H9 (cell line): ENCODE measurements at regions not wholly inside any gene's neighbourhood (a gene's known extent, or its start where the extent isn't known, plus 50 kb on each side); places are given as distances from the start of the nearest gene placed in this dataset.

ENCODE experiments used
- DNase-seq: peaks from one replicate; pipeline ENCODE4 v3.0.0-alpha.2; 2017
- H2AFZ ChIP-seq: one replicate; pipeline ENCODE4 v1.6.1; 2013; ENCODE audit warnings: mild to moderate bottlenecking, low read length, control low read depth, moderate library complexity
- H2AK5ac ChIP-seq: 2 replicates; pipeline ENCODE4 v1.6.1; 2013; ENCODE audit warnings: low read length, control low read depth, mixed read lengths; ENCODE audit not compliant: insufficient read length
- H2BK120ac ChIP-seq: one replicate; pipeline ENCODE4 v1.6.1; 2013; ENCODE audit warnings: low read depth, mild to moderate bottlenecking, low read length, control low read depth, inconsistent platforms; ENCODE audit not compliant: poor library complexity, severe bottlenecking
- H2BK12ac ChIP-seq: 2 replicates; pipeline ENCODE4 v1.6.1; 2013; ENCODE audit warnings: low read length, control low read depth, mixed read lengths, low read depth; ENCODE audit not compliant: insufficient read length
- H2BK15ac ChIP-seq: 2 replicates; pipeline ENCODE4 v1.6.1; 2013; ENCODE audit warnings: low read depth, low read length, control low read depth
- H2BK20ac ChIP-seq: one replicate; pipeline ENCODE4 v1.6.1; 2013; ENCODE audit warnings: low read depth, mild to moderate bottlenecking, low read length, control low read depth, inconsistent platforms; ENCODE audit not compliant: poor library complexity, severe bottlenecking
- H2BK5ac ChIP-seq: 2 replicates; pipeline ENCODE4 v1.6.1; 2013; ENCODE audit warnings: low read length, control low read depth, mixed read lengths; ENCODE audit not compliant: insufficient read length
- H3K14ac ChIP-seq: 2 replicates; pipeline ENCODE4 v1.6.1; 2013; ENCODE audit warnings: low read length, control low read depth; ENCODE audit not compliant: insufficient read depth
- H3K18ac ChIP-seq: 2 replicates; pipeline ENCODE4 v1.6.1; 2013; ENCODE audit warnings: low read depth, mild to moderate bottlenecking, mixed read lengths, low read length, control low read depth; ENCODE audit not compliant: insufficient read length
- H3K23ac ChIP-seq: 2 replicates; pipeline ENCODE4 v1.6.1; 2013; ENCODE audit warnings: low read length, control low read depth, mixed read lengths, low read depth; ENCODE audit not compliant: insufficient read length
- H3K23me2 ChIP-seq: 2 replicates; pipeline ENCODE4 v1.6.1; 2013; ENCODE audit warnings: low read depth, mild to moderate bottlenecking, mixed read lengths, low read length, control low read depth; ENCODE audit not compliant: insufficient read length, poor library complexity, severe bottlenecking
- H3K27ac ChIP-seq: 2 replicates; pipeline ENCODE4 v1.5.1; 2013; ENCODE audit warnings: low read length, control low read depth, mixed read lengths, low read depth; ENCODE audit not compliant: insufficient read length
- H3K27me3 ChIP-seq: 2 replicates; pipeline ENCODE4 v1.6.1; 2013; ENCODE audit warnings: low read length, control low read depth, inconsistent platforms; ENCODE audit not compliant: insufficient read depth
- H3K4ac ChIP-seq: 2 replicates; pipeline ENCODE4 v1.6.1; 2013; ENCODE audit warnings: low read depth, mild to moderate bottlenecking, control low read depth, inconsistent platforms, low read length, moderate library complexity
- H3K4me1 ChIP-seq: 2 replicates; pipeline ENCODE4 v1.6.1; 2013; ENCODE audit warnings: low read length, control low read depth, inconsistent platforms; ENCODE audit not compliant: insufficient read depth
- H3K4me2 ChIP-seq: 2 replicates; pipeline ENCODE4 v1.6.1; 2013; ENCODE audit warnings: low read length, control low read depth, mixed read lengths; ENCODE audit not compliant: insufficient read length, insufficient read depth
- H3K56ac ChIP-seq: 2 replicates; pipeline ENCODE4 v1.6.1; 2013; ENCODE audit warnings: low read depth, mild to moderate bottlenecking, mixed read lengths, low read length, control low read depth; ENCODE audit not compliant: insufficient read length
- H3K79me1 ChIP-seq: 2 replicates; pipeline ENCODE4 v1.6.1; 2013; ENCODE audit warnings: low read depth, mild to moderate bottlenecking, moderate library complexity, low read length, control low read depth, inconsistent platforms; ENCODE audit not compliant: insufficient read depth, poor library complexity, severe bottlenecking
- H3K79me2 ChIP-seq: 2 replicates; pipeline ENCODE4 v1.6.1; 2013; ENCODE audit warnings: low read length, control low read depth, inconsistent platforms; ENCODE audit not compliant: insufficient read depth
- H3K9ac ChIP-seq: 2 replicates; pipeline ENCODE4 v1.6.1; 2013; ENCODE audit warnings: low read length, control low read depth, mixed read lengths; ENCODE audit not compliant: insufficient read length; ENCODE audit errors: extremely low read depth
- H3K9me3 ChIP-seq: one replicate; pipeline ENCODE4 v1.6.1; 2013; ENCODE audit warnings: low read depth, low read length, inconsistent platforms; ENCODE audit not compliant: control insufficient read depth
- H3T11ph ChIP-seq: one replicate; pipeline ENCODE4 v1.6.1; 2013; ENCODE audit warnings: mild to moderate bottlenecking, low read length, control low read depth, inconsistent platforms
- H4K20me1 ChIP-seq: one replicate; pipeline ENCODE4 v1.6.1; 2013; ENCODE audit not compliant: control insufficient read depth, insufficient read length, insufficient read depth
- H4K5ac ChIP-seq: 2 replicates; pipeline ENCODE4 v1.6.1; 2013; ENCODE audit warnings: low read depth, mild to moderate bottlenecking, mixed read lengths, low read length, control low read depth; ENCODE audit not compliant: insufficient read length
- H4K8ac ChIP-seq: replicated peaks from 2 replicates; pipeline ENCODE4 v1.6.1; 2013; ENCODE audit warnings: low read length, control low read depth, mixed read lengths, low read depth; ENCODE audit not compliant: insufficient read length
- H4K91ac ChIP-seq: 2 replicates; pipeline ENCODE4 v1.6.1; 2013; ENCODE audit warnings: low read depth, mild to moderate bottlenecking, moderate library complexity, mixed read lengths, low read length, control low read depth; ENCODE audit not compliant: insufficient read length
- H3K27ac Mint-ChIP-seq, 3 experiments: 2 replicates in 2 of 3; 3 replicates in 1 of 3; pipeline ENCODE4 v1.8.0; 2020 to 2021; ENCODE audit warnings: mixed read lengths in 3 of 3, mild to moderate bottlenecking in 1 of 3, moderate library complexity in 1 of 3
- H3K27me3 Mint-ChIP-seq: 2 replicates; pipeline ENCODE4 v1.8.0; 2021; ENCODE audit warnings: low read depth, mild to moderate bottlenecking, moderate library complexity, mixed read lengths
- H3K36me3 Mint-ChIP-seq, 3 experiments: 2 replicates in 2 of 3; 3 replicates in 1 of 3; pipeline ENCODE4 v1.8.0; 2020 to 2021; ENCODE audit warnings: low read depth in 3 of 3, mixed read lengths in 3 of 3; ENCODE audit not compliant: insufficient read depth in 1 of 3
- H3K4me1 Mint-ChIP-seq, 2 experiments: 2 replicates each; pipeline ENCODE4 v1.8.0; 2020; ENCODE audit warnings: mixed read lengths in 2 of 2
- H3K4me3 Mint-ChIP-seq, 2 experiments: 2 replicates in 1 of 2; 3 replicates in 1 of 2; pipeline ENCODE4 v1.8.0; 2020 to 2021; ENCODE audit warnings: mild to moderate bottlenecking in 2 of 2, mixed read lengths in 2 of 2, moderate library complexity in 1 of 2
- H3K9me3 Mint-ChIP-seq, 2 experiments: 2 replicates in 1 of 2; 3 replicates in 1 of 2; pipeline ENCODE4 v1.8.0; 2020; ENCODE audit warnings: mild to moderate bottlenecking in 2 of 2, mixed read lengths in 2 of 2, moderate library complexity in 1 of 2
- CTCF ChIP-seq: fragments of 200-600 bp; sonication (generic); conservative IDR thresholded peaks from 3 replicates; pipeline ENCODE4 v1.8.0; 2021; ENCODE audit warnings: antibody characterized with exemption, mild to moderate bottlenecking
- WGBS: extraction: QIAGEN DNeasy Blood & Tissue Kit; methylation state at CpG from one replicate; pipeline ENCODE4 v1.1.7; 2013; ENCODE audit warnings: missing lambda C conversion rate, low lambda C conversion rate, mixed read lengths; ENCODE audit not compliant: insufficient read length; ENCODE audit errors: extremely low coverage; 5-methylcytosine and 5-hydroxymethylcytosine counted together

GRCh38 chr7:91353848-91354247 lies 89.6 kb downstream of the FZD1 start:
- Histone ChIP-seq H4K91ac (no peak overlapping the region), H3K9me3 (no peaks in the 10 kb centered on the region), H2BK15ac (no peak overlapping the region), H2BK5ac (no peak overlapping the region), H2BK120ac (no peak overlapping the region), H3K23me2 (no peaks in the 10 kb centered on the region), H2AK5ac (no peak overlapping the region), H2BK12ac (no peak overlapping the region), H3K56ac (no peak overlapping the region), H3K79me2 (no peaks in the 10 kb centered on the region), H3K9ac (no peak overlapping the region), H2AFZ (no peak overlapping the region), H3K4me1 (no peaks in the 10 kb centered on the region), H3K18ac (no peak overlapping the region), H2BK20ac (no peak overlapping the region), H4K20me1 (no peaks in the 10 kb centered on the region), H3K23ac (no peak overlapping the region), H3K14ac (no peak overlapping the region), H3K4me2 (no peak overlapping the region), H3K27ac (no peak overlapping the region), H3K79me1 (no peaks in the 10 kb centered on the region), H3T11ph (no peak overlapping the region), H3K4ac (no peak overlapping the region), H4K8ac (no peak overlapping the region), H4K5ac (no peak overlapping the region), H3K27me3 (peaks cover 53% of the 10 kb centered on the region)
- Mint-ChIP-seq H3K9me3 (peaks cover 0 to 2% of the 10 kb centered on the region in 2 experiments; a peak in 1 of 5 replicates), H3K27ac (no peak overlapping the region), H3K36me3 (no peaks in the 10 kb centered on the region; a peak in 1 of 7 replicates), H3K27me3 (peaks cover 99% of the 10 kb centered on the region), H3K4me3 (no peak overlapping the region), H3K4me1 (peaks cover 21 to 35% of the 10 kb centered on the region in 2 experiments)
- TF ChIP-seq CTCF: no peak
- WGBS: no CpG with 5 or more reads among the region's 2 CpGs
- no peak for DNase-seq
